ENCODE measurements at regions not wholly inside any gene's neighbourhood (a gene's known extent, or its start where the extent isn't known, plus 50 kb on each side); places are given as distances from the start of the nearest gene placed in this dataset.
"Not testable (repeated sequence)": the region's sequence is repeated elsewhere in the genome, so short reads cannot be mapped to it uniquely, and the experiment has no call there.

DNA sequence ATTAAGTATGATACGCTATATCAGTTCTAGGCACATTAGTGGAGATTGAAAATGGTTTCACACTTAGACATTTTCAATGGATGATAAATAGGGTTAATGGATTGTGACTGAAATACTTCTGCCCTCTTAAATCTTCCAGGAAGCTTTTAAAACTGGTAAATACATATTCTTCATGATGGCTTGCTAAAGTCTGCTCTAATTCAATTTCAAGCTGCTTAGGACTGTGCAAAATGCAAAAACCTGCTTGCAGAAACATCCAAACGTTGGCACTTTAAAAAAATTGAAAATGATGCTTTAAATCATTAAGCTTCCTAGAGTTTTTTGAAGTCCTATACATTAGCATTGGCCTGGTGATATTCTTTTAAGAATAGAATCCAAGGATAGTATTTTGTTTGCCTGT lies 214.8 kb upstream of the FSHR start:
- intact Hi-C loops (cut with DNase I), result no loop called here

DNA sequence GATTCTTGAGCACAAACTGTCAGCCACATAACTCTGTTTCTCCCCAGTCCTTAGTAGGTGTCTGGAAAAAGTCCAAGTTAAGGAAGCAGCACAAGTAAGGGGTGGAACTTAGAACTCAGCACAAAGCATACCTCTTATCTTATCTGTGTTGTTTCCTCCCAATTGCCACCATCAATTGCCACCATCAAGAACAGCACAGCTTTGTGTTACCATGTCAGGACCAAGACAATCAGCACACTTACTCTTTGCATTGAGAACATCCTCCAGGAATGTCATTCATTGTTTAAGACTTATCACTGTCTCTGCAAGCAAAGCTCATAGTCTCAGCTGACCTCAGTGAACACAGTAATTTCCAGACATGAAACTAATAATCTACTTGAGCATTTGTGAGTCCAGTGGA lies 212.7 kb upstream of the FSHR start:
- no peak for DNase-seq (ENCODE audit: low spot score)
- intact Hi-C loops (cut with DNase I), result no loop called here

More for the DNA sequence above, 214.8 kb upstream of the FSHR start:
- no peak for DNase-seq (ENCODE audit: low spot score)

DNA sequence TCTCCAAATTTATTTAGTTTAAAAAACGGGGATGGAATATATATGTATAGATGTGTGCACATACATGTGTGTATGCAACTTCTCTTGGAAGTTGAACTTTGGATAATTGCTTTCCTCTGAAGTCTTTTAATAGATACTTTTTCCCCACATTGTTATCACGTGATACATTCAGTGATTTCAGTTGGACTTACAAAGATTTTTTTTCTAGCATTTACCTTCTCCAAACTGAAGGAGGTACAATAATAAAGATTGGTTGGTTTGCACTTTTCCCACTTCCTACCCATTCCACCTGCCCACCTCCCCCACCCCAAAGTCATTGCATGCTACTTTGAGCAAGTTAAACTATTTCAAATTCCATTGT lies 206.1 kb upstream of the FSHR start:
- no peak for DNase-seq (ENCODE audit: low spot score)
- intact Hi-C loops (cut with DNase I), result no loop called here

DNA sequence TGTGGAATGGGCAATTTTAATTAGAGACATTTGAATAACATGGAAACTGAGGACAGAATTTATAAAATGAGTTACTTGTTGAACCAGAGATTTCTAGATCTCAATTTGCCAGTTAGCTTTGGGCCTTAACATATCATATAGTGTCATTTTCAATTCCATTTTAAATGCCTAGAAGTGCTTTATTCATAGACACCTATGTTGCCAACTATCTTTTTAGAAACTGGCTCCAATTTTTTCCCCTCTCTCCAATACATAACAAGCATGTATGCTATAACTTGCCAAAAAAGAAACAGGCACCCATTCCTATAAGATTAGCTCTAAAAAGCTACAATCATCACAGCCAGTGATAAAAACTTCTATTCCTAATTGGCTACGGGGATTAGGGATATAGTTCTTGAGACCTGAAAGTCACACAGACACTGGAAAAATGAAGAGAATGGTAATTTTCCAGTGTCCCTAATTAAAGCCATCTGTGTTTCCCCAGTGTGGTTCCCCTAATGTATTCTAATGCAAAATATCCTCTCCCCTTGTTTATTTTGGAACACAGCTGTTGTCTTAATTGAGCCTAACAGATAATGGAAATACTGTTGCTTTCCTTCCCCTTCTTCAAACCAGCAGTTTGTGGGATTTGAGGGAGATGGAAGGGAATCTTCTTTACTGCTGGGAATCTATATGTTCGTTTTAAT lies 205.5 kb upstream of the FSHR start:
- intact Hi-C loops (cut with DNase I), result no loop called here
- DNase-seq (ENCODE audit: low spot score), result no peak

DNA sequence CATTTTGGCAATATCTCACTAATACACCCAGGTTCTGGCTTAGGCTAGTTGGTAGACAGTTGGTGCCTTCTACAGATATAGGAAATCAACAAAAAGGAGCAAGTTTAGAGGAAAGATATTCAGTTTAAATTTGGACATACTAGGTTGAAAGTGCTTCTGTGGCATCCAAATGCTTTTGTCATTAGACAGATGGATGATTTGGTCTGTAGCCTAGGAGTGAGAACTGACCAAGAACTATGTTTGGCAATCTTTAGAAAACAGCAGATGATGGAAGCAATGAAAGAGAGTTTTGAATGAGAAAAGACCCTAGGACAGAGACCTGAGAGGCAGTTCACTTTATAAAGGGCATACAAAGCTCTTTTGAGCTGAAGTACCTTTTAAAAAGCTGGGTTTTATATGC lies 201.3 kb upstream of the FSHR start:
- no peak for DNase-seq (ENCODE audit: low spot score)
- intact Hi-C loops (cut with DNase I), result no loop called here

DNA sequence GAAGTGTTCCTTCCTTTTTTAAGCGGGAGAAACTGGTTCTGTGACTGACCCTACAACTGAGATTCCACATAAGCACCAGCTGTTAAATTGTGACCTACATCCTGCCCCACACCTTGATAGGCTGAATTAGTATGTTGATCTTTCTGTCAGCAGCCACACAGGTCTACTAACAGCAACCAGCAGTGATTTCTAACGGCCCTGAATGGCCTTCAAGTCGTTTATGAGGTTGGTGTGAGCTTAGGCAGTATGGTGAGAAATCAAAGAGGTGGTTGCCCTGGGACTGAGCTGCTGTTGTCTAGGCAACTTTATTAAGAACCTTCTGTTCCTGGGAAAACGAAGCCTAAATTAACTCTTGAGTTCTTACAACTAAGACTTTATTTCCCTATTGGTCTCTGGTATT lies 197.2 kb upstream of the FSHR start:
- DNase-seq (ENCODE audit: low spot score), result no peak
- intact Hi-C loops (cut with DNase I), result no loop called here

DNA sequence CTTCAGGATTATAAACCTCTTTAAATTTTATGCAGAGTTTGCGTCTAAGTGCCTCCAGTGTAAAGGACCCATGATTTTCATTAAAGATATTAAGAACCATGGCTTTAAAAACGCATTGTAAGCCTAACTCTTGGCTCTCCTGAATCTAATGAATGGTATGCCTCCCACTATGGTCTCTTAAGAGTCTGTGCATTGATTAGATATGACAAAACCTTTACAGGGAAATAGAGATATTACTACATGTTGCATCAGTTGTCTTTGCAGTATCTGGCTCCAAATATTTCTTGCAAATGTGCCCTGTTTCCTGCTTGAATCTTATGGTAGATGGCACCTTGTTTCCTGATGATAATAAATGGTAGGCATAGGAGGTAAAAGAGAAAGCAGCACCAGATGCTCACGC lies 189.3 kb upstream of the FSHR start:
- no peak for DNase-seq (ENCODE audit: low spot score)
- intact Hi-C loops (cut with DNase I), result no loop called here

DNA sequence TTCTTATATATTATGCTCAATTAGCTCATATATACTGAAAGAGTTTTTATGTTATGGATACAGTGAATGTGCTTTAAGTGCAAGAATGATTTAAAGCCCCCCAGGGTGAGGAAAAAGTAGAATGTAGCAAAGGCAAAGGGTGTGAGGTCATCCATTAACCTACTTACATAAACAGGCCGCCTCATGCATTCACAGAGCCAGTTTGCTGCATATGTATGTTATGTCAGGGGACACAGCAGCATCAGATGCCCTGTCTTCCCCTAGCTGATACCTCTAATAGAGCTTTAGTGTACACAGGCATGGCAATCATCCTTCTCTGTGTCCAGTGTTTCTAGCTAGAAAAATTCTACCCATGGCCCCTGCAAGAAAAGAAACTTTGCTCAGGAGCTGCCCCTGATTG lies 187.8 kb upstream of the FSHR start:
- intact Hi-C loops (cut with DNase I), result no loop called here
- no peak for DNase-seq (ENCODE audit: low spot score)

DNA sequence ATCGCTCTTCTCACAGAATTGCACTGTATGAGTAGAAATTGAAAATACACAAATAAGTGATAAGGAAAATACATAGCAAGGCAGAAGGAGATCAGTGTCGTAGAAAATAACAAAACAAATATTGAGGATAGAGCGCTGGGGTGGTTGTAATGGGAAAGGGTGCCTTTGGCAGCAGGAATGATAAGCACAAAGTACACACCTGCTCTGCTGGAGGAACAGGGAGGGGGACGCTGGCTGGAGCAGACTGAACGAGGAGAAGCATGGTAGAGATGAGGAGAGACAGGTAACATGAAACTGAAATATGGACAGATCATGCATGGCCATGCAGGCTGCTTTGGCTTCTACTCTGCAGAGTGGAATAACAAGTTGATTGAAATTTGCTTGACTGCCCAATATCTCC lies 181.2 kb upstream of the FSHR start:
- intact Hi-C loops (cut with DNase I), result no loop called here
- DNase-seq (ENCODE audit: low spot score), result no peak

DNA sequence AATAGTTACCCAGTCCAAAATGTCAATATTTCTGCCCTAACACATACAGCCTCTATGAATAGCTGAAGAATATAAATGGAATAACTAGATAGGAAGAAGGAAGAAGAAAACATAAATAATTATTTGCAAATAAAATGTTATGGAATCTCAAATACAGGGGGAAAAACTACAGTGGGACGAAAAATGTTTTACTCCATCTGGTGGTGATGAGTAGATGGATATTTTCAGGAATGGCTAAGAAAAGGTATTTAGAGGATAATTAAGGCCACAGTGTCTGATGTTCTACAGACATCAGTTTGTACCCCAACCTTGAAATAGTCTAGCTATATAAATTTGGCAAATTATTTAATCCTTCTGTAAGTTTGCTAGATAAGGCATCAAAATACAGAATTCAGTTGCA lies 178.1 kb upstream of the FSHR start:
- no peak for DNase-seq (ENCODE audit: low spot score)
- intact Hi-C loops (cut with DNase I), result no loop called here

DNA sequence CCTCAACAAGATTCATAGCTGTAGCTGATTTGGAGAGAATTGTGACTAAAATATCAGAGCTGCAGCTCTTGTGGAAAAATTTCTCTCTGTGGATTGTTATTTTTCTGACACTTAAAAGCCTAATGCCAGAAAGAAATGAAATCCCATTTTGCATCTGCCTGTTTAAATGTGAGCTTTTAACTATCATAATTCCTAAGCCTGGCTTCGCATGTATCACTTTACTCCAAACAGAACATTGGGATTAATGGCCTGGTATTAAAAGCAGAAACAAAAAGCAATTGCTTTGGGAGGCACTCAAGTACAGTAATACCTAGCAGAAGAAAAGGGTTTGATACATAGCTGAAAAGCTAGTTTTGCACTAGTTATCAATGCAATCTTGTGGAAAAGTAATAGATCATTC lies 164.2 kb upstream of the FSHR start:
- intact Hi-C loops (cut with DNase I), result no loop called here
- DNase-seq (ENCODE audit: low spot score), result no peak

DNA sequence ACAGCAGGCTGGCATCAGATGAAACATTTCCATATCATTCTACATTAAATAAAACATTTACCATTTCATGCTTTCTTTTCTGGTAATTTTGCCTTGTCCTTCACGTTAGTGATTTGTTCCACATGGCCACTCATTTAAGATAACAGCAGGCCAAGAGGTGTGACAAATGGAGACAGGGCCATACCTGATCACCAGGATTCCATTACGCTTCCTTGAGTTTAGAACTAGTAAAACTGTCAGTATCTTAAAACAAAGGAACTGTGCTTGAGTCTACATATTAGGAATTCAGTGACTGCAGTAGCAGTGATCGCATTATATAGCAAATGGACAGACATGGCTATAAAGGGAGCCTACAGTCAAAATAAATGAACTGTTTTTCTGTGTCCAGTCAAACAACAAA lies 155.1 kb upstream of the FSHR start:
- no peak for DNase-seq (ENCODE audit: low spot score)
- intact Hi-C loops (cut with DNase I), result no loop called here

DNA sequence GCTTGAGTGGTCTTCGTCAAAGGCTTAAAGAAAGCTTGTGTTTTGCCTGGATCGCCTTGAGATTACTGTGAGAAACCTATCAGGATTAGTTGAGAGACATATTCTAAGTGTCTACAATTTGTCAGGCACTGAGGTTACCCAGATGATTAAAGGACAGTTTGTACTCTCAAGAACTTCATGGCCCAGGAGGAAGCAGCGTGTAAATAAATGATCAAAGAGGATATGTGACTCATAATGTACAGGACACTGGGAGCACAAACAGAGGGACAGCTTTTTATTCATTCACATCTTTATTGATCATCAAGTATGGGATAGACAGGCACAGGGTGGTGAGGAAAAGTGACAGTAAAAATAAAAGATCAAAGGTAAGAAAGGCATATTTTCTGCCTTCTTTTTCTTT lies 152.6 kb upstream of the FSHR start:
- no peak for DNase-seq (ENCODE audit: low spot score)
- intact Hi-C loops (cut with DNase I), result no loop called here

DNA sequence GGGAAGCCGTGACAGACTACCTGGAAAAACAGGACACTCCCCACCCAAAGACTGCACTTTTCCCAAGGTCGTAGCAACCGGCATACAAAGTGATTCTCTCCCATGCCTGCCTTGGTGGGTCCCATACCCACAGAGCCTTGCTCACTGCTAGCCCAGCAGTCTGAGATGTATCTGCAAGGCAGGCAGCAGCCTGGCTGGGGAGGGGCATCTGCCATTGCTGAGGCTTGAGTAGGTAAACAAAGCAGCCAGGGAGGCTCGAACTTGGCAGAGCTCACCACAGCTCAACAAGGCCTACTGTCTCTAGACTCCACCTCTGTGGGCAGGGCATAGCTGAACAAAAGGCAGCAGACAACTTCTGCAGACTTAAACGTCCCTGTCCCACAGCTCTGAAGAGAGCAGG lies 144.4 kb upstream of the FSHR start:
- intact Hi-C loops (cut with DNase I); DNase-seq (ENCODE audit: low spot score): not testable (repeated sequence)

DNA sequence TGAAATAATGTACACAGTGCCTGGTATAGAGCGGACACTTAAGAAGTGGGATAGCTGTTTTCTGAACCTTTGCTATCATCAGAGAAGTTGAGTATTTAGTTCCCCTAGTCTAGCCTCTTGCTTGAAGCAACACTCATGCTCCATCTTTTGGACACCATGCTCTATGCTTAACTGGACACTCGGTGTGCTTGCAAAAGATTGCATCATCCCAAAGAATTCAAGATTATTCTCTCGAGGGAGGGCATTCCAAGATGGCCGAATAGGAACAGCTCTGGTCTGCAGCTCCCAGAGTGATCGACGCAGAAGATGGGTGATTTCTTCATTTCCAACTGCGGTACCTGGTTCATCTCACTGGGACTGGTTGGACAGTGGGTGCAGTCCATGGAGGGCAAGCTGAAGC lies 143.9 kb upstream of the FSHR start:
- intact Hi-C loops (cut with DNase I), result no loop called here
- no peak for DNase-seq (ENCODE audit: low spot score)

DNA sequence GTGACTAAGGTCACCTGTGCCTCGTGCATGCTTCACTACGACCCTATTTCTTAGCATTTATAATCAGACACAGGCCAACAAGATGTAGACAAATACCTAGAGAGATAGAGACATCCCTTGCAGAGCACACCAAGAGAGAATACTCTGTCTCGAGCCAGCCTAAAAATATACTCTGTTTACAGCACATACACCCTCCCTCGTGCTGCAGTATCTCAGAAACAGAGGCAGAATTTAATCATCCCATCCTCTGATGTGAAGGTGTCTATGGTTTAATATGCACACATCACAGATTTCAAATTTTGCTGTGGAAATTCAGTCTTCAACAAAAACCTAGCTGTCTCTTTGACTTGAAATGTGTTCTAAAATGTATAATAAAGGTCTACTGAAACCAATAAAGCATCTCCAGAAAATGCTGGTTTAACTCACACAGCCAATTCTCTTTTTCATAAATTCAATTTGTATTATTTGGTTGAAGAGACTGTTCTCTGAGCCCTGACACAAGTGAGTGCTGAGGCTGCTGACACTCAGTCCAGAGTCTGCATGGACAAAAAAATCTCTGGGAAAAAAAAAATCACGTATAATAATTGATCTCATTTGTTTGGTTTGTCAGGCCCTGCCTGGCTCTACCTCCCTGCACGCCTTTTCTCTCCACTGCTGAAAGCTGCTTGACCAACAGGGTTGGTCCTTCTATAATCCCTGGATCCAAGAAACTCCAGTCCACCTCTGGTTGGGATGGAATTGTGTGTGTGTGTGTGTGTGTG lies 142.0 kb upstream of the FSHR start:
- DNase-seq (ENCODE audit: low spot score), result no peak
- intact Hi-C loops (cut with DNase I), result no loop called here

DNA sequence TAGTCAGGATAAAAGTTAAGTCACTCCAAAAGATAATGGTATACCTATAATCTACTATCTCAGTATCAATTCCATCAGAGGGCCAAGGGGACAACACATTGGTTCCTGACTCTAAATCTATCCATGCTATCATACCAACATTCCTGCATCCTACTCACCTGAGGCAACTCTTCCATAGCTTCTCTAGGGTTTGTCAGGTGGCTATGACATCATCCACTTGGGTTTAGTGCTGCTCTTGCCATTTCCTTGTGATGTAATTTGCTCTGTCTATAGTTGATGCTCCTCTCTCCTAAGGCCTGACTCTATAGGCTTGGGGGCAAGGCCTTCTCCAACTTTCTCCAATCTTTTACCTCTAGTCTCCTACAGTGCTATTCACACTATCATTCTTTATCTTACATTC lies 139.9 kb upstream of the FSHR start:
- no peak for DNase-seq (ENCODE audit: low spot score)
- intact Hi-C loops (cut with DNase I), result no loop called here

DNA sequence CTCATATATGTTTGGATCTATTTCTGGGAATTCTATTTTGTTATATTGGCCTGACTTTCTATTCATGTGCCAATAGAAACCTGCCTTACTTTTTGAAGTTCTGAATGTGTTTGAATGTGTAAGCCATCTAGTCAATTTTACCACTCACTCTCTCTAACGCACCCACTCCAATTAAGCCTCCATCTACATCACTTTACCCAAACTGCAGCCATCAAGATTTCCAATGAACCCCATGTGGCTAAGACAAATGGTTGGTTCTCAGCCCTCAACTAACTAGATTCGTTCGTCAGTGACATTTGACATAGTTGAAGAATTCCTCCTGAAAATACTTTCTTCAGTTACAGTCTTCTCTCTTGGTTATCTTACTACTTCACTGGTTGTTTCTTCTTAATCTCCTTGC lies 137.3 kb upstream of the FSHR start:
- no peak for DNase-seq (ENCODE audit: low spot score)
- intact Hi-C loops (cut with DNase I), result no loop called here

DNA sequence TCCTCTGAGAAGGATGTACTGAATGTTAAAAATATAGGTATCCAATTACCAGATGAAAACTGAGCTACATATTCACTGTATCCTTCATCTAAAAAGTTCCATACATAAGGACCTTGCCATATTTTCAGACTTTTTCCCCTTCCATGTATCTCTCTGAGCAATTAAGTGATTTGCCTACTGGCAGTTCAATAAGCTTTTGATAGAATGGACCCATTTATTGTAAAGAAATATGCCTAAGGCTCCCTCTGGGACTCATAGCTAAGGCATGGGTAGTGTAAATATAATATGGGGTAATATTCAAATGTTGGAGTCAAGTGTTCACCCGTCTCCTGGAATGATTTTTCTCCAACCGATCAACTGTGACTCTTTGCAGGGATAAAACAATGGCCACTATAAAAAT lies 135.4 kb upstream of the FSHR start:
- no peak for DNase-seq (ENCODE audit: low spot score)
- intact Hi-C loops (cut with DNase I), result no loop called here

DNA sequence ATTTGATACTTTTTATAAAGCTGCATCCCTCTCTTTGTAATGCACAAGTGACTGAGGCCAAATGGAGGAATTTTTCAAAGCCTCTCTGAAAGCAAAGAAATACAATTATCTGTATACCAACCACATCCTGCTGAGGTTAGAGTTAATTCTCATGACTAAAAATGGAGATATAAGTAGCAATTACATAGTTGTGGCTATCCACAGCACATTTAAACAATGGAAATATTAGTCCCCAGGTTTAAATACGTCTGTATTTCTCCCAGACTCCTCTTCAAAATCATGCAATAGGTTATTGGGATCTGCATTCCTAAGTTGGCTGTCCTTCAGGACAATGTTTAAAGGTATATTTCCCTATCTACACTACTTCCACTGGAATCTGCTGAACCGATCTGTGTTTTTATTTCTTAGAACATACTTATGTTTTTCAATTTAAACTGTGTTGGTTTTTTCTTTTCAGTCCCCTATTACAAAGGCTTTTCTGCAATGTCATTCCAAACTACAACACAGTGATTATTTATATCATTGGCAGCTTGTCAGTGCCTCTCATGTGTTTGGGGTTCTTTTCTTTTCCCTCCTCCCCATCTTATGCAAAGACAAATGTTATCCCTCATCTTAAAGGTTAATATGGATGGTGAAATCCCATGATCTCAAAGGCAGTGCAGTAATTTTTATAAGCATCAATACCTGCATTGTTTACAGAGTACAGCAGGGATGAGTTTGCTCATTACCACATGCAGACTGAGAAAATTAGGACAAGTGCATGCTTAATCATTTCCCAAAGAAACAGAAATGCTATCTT lies 134.8 kb upstream of the FSHR start:
- intact Hi-C loops (cut with DNase I), result no loop called here

DNA sequence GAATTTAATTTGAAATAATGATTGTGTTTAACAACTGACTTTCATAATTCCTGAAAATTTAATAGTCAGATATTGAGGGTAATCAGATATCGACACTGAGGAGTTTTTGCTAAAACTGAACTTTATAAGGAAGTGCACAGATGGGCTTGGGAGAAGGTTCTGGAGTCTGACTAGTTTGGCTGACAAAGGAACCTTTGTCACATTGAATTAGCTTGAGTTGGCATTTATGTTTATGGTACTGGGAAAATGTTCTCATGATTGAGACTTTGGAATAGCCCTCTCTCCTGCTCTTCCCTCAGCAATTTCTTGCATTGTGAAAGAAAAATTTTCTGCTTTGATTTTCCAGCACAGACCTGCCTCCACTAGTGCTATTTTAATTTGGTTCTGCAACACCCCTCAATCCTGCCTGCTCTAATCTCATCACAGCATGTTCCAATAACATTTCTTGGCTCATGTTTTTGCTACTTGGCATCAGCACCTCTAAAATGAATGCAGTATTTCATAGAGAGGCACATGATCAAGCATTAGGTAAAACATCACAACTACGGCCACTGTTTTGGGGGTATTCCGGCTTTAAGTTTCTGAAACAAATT lies 133.9 kb upstream of the FSHR start:
- no peak for DNase-seq (ENCODE audit: low spot score)
- intact Hi-C loops (cut with DNase I), result no loop called here

More for the DNA sequence above, 134.8 kb upstream of the FSHR start:
- no peak for DNase-seq (ENCODE audit: low spot score)

All from cardiac septum (tissue), 1 donor.